A673 (cell line): ENCODE measurements at regions not wholly inside any gene's neighbourhood (a gene's known extent, or its start where the extent isn't known, plus 50 kb on each side); places are given as distances from the start of the nearest gene placed in this dataset.
A peak's percentile ranks its signal among the peaks of the same experiment; 100 is the strongest.

Experiments
- EZH2 ChIP-seq: fragments of 200-600 bp; sonication (generic); IDR thresholded peaks from 2 replicates; pipeline ENCODE4 v1.6.1; 2017; ENCODE audit warnings: borderline replicate concordance, low read depth, mild to moderate bottlenecking, mixed read lengths, antibody characterized with exemption, low read length; ENCODE audit not compliant: poor library complexity, severe bottlenecking
- TF ChIP-seq, protein P1 (sequence below): fragments of 300-800, 200-600 bp; sonication (generic); conservative IDR thresholded peaks from 2 replicates; pipeline ENCODE4 v1.5.1; 2017; ENCODE audit warnings: low read depth, mild to moderate bottlenecking, antibody characterized with exemption, low read length, moderate library complexity, mixed read lengths

DNA sequence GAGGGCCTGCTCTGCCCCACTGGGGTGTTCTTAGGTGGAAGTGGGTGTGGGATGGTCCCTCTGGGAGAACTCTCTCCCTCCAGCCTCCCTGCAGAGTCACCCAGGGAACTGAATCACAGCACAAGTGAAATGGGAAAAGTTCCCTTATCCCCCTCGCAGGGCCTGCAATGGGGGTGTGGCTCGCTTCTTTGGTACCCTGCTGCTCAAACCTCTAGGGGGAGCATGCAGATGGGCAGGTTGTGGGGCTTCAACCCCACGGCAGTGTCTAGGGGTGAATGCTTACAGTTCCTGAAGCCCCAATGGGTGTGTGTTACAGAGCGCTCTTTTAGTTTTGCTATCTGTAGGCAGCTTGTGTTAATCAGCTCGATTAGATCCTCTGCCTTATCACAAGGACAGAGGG lies 59.0 kb upstream of the TINAGL1 start:
- TF ChIP-seq, protein P1, sequence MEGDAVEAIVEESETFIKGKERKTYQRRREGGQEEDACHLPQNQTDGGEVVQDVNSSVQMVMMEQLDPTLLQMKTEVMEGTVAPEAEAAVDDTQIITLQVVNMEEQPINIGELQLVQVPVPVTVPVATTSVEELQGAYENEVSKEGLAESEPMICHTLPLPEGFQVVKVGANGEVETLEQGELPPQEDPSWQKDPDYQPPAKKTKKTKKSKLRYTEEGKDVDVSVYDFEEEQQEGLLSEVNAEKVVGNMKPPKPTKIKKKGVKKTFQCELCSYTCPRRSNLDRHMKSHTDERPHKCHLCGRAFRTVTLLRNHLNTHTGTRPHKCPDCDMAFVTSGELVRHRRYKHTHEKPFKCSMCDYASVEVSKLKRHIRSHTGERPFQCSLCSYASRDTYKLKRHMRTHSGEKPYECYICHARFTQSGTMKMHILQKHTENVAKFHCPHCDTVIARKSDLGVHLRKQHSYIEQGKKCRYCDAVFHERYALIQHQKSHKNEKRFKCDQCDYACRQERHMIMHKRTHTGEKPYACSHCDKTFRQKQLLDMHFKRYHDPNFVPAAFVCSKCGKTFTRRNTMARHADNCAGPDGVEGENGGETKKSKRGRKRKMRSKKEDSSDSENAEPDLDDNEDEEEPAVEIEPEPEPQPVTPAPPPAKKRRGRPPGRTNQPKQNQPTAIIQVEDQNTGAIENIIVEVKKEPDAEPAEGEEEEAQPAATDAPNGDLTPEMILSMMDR, result 0 out of 2 replicates have a peak, but pooled peaks have one; percentile 22
- no peak for TF ChIP-seq EZH2
